NCI-H82 treated with DMSO at 0.1 percent for 48 hours (cell line): ENCODE measurements at regions not wholly inside any gene's neighbourhood (a gene's known extent, or its start where the extent isn't known, plus 50 kb on each side); places are given as distances from the start of the nearest gene placed in this dataset.
"Not testable (repeated sequence)": the region's sequence is repeated elsewhere in the genome, so short reads cannot be mapped to it uniquely, and the experiment has no call there.

Source experiments
- DNase-seq: peaks from one replicate; lab custom pipeline; 2025; ENCODE audit not compliant: unreplicated experiment; lab: John Stamatoyannopoulos, UW

GRCh38 chr4:4031446-4032135 lies 195.1 kb downstream of the OTOP1 start:
- DNase-seq, result not testable (repeated sequence)

GRCh38 chr4:4032364-4032763 lies 194.4 kb downstream of the OTOP1 start:
- DNase-seq, result not testable (repeated sequence)

- DNase-seq, result not testable (repeated sequence)
Measured at GRCh38 chr4:4032801-4033605, 193.7 kb downstream of the OTOP1 start.

GRCh38 chr4:4037399-4038138 lies 189.2 kb downstream of the OTOP1 start:
- not testable (repeated sequence) for DNase-seq

- not testable (repeated sequence) for DNase-seq
Measured at GRCh38 chr4:4045823-4046222, 180.9 kb downstream of the OTOP1 start.

- not testable (repeated sequence) for DNase-seq
Measured at GRCh38 chr4:4046686-4047085, 180.0 kb downstream of the OTOP1 start.

GRCh38 chr4:4047202-4047601 lies 179.5 kb downstream of the OTOP1 start:
- not testable (repeated sequence) for DNase-seq

GRCh38 chr4:4048227-4048626 lies 178.5 kb downstream of the OTOP1 start:
- not testable (repeated sequence) for DNase-seq

GRCh38 chr4:4050781-4051180 lies 175.9 kb downstream of the OTOP1 start:
- not testable (repeated sequence) for DNase-seq

- not testable (repeated sequence) for DNase-seq
Measured at GRCh38 chr4:4052933-4053332, 173.8 kb downstream of the OTOP1 start.

GRCh38 chr4:4057226-4057625 lies 169.5 kb downstream of the OTOP1 start:
- DNase-seq, result not testable (repeated sequence)

- not testable (repeated sequence) for DNase-seq
Measured at GRCh38 chr4:4084171-4084570, 142.6 kb downstream of the OTOP1 start.

- DNase-seq, result not testable (repeated sequence)
Measured at GRCh38 chr4:4089716-4090419, 136.9 kb downstream of the OTOP1 start.

- DNase-seq, result not testable (repeated sequence)
Measured at GRCh38 chr4:4090720-4091119, 136.0 kb downstream of the OTOP1 start.

GRCh38 chr4:4092159-4092558 lies 134.6 kb downstream of the OTOP1 start:
- not testable (repeated sequence) for DNase-seq

GRCh38 chr4:4099610-4100009 lies 127.1 kb downstream of the OTOP1 start:
- not testable (repeated sequence) for DNase-seq

- DNase-seq, result not testable (repeated sequence)
Measured at GRCh38 chr4:4106923-4107322, 119.8 kb downstream of the OTOP1 start.

GRCh38 chr4:4107411-4108107 lies 119.2 kb downstream of the OTOP1 start:
- DNase-seq, result not testable (repeated sequence)

- not testable (repeated sequence) for DNase-seq
Measured at GRCh38 chr4:4115381-4115780, 111.3 kb downstream of the OTOP1 start.

GRCh38 chr4:4116901-4117300 lies 109.8 kb downstream of the OTOP1 start:
- DNase-seq, result not testable (repeated sequence)
